ENCODE measurements at regions not wholly inside any gene's neighbourhood (a gene's known extent, or its start where the extent isn't known, plus 50 kb on each side); places are given as distances from the start of the nearest gene placed in this dataset.

GRCh38 chr3:127120851-127121647, 71.9 kb upstream of the PRR23E start:
- DNase-seq, result no peak
- intact Hi-C loops (cut with DNase I), result no loop called here
- ATAC-seq, result no peak

GRCh38 chr3:127121885-127122284, 71.0 kb upstream of the PRR23E start:
- intact Hi-C loops (cut with DNase I), result no loop called here
- ATAC-seq (no peak), DNase-seq (no peak)

- DNase-seq (no peak), ATAC-seq (no peak)
- intact Hi-C loops (cut with DNase I), result no loop called here
These were observed 69.4 kb upstream of the PRR23E start for GRCh38 chr3:127123533-127123932.

GRCh38 chr3:127124120-127124519, 68.8 kb upstream of the PRR23E start:
- intact Hi-C loops (cut with DNase I), result no loop called here
- DNase-seq, result no peak
- no peak for ATAC-seq

- intact Hi-C loops (cut with DNase I), result no loop called here
- no peak for DNase-seq
These were observed 61.3 kb upstream of the PRR23E start for GRCh38 chr3:127131424-127132170.

GRCh38 chr3:127132876-127133275, 60.1 kb upstream of the PRR23E start:
- no peak for ATAC-seq
- DNase-seq, result no peak
- intact Hi-C loops (cut with DNase I), result no loop called here

More at GRCh38 chr3:127131424-127132170, 61.3 kb upstream of the PRR23E start:
- peak in 1 of 2 donors; percentile 34 for ATAC-seq

- DNase-seq, result no peak
- intact Hi-C loops (cut with DNase I), result no loop called here
- no peak for ATAC-seq
These were observed 59.0 kb upstream of the PRR23E start for GRCh38 chr3:127133971-127134370.

GRCh38 chr3:127134466-127134865, 58.5 kb upstream of the PRR23E start:
- DNase-seq (no peak), ATAC-seq (no peak)
- intact Hi-C loops (cut with DNase I), result no loop called here

GRCh38 chr3:127134887-127135240, 58.1 kb upstream of the PRR23E start:
- no peak for DNase-seq
- intact Hi-C loops (cut with DNase I), result no loop called here

GRCh38 chr3:127135241-127136023, 57.5 kb upstream of the PRR23E start:
- ATAC-seq (peak; percentile 48 to 52), DNase-seq (peak; percentile 57)
- intact Hi-C loops (cut with DNase I), result no loop called here

More at GRCh38 chr3:127134887-127135240, 58.1 kb upstream of the PRR23E start:
- ATAC-seq, result no peak

GRCh38 chr3:127136024-127136600, 56.8 kb upstream of the PRR23E start:
- DNase-seq (no peak), ATAC-seq (no peak)
- intact Hi-C loops (cut with DNase I), result no loop called here

GRCh38 chr3:127136706-127137105, 56.2 kb upstream of the PRR23E start:
- intact Hi-C loops (cut with DNase I), result no loop called here
- DNase-seq, result no peak
- ATAC-seq, result no peak

GRCh38 chr3:127137113-127137512, 55.8 kb upstream of the PRR23E start:
- intact Hi-C loops (cut with DNase I), result no loop called here
- no peak for ATAC-seq
- DNase-seq, result peak; percentile 29

- no peak for ATAC-seq
- DNase-seq, result no peak
- intact Hi-C loops (cut with DNase I), result no loop called here
These were observed 55.0 kb upstream of the PRR23E start for GRCh38 chr3:127137757-127138536.

GRCh38 chr3:127139601-127140500, 53.1 kb upstream of the PRR23E start:
- DNase-seq (no peak), ATAC-seq (no peak)
- intact Hi-C loops (cut with DNase I), result no loop called here

GRCh38 chr3:127140501-127141460, 52.1 kb upstream of the PRR23E start:
- intact Hi-C loops (cut with DNase I), result no loop called here
- ATAC-seq (no peak), DNase-seq (no peak)
